ENCODE measurements at regions not wholly inside any gene's neighbourhood (a gene's known extent, or its start where the extent isn't known, plus 50 kb on each side); places are given as distances from the start of the nearest gene placed in this dataset.

GRCh38 chr4:119834906-119835612, 206.5 kb upstream of the PDE5A start:
- no peaks in the 10 kb centered on the region for H3K36me3 ChIP-seq (ENCODE audit: insufficient read depth, low read length)
- ATAC-seq (ENCODE audit: poor library complexity) (no peak), DNase-seq (no peak)
- CTCF ChIA-PET: no interaction called here
- intact Hi-C loops (cut with DNase I, micrococcal nuclease): no loop called here
- H3K4me1 ChIP-seq (ENCODE audit: insufficient read depth, low read length): no peaks in the 10 kb centered on the region
- POLR2A ChIA-PET: no interaction called here
- H3K27me3 ChIP-seq (ENCODE audit: control insufficient read depth in 1 of 2, insufficient read depth in 2 of 2, low read length in 2 of 2): no peaks in the 10 kb centered on the region
- Mint-ChIP-seq H3K9me3 (peaks cover 2% of the 10 kb centered on the region), H3K4me3 (no peak overlapping the region), H3K4me1 (ENCODE audit: low read depth) (no peaks in the 10 kb centered on the region), H3K27ac (no peak overlapping the region), H3K27me3 (no peaks in the 10 kb centered on the region), H3K36me3 (ENCODE audit: low read depth) (no peaks in the 10 kb centered on the region)
- no peaks in the 10 kb centered on the region for H3K9me3 ChIP-seq (ENCODE audit: control insufficient read depth in 1 of 2, insufficient read depth in 1 of 2, low read length in 2 of 2)
- H3K27ac ChIP-seq (ENCODE audit: low read depth in 1 of 2, low read length in 2 of 2): no peak overlapping the region
- H3K4me3 ChIP-seq (ENCODE audit: low read length): no peak overlapping the region
- no peak for TF ChIP-seq CTCF (IDR thresholded peaks at IDR 0.05)

GRCh38 chr4:119833611-119834010, 205.0 kb upstream of the PDE5A start:
- ChIA-PET CTCF (no interaction called here), POLR2A (no interaction called here)
- peaks cover 2% of the 10 kb centered on the region for H3K9me3 Mint-ChIP-seq
- no peak overlapping the region for H3K4me3 Mint-ChIP-seq
- no peaks in the 10 kb centered on the region for H3K36me3 Mint-ChIP-seq (ENCODE audit: low read depth)
- DNase-seq (no peak), ATAC-seq (ENCODE audit: poor library complexity) (no peak)
- no peaks in the 10 kb centered on the region for H3K4me1 Mint-ChIP-seq (ENCODE audit: low read depth)
- H3K27ac Mint-ChIP-seq: no peak overlapping the region
- H3K27ac ChIP-seq (ENCODE audit: low read depth in 1 of 2, low read length in 2 of 2): no peak overlapping the region
- H3K36me3 ChIP-seq (ENCODE audit: insufficient read depth, low read length): no peaks in the 10 kb centered on the region
- no peaks in the 10 kb centered on the region for H3K9me3 ChIP-seq (ENCODE audit: control insufficient read depth in 1 of 2, insufficient read depth in 1 of 2, low read length in 2 of 2)
- intact Hi-C loops (cut with DNase I, micrococcal nuclease): no loop called here
- TF ChIP-seq CTCF (IDR thresholded peaks at IDR 0.05): no peak
- no peaks in the 10 kb centered on the region for H3K27me3 ChIP-seq (ENCODE audit: control insufficient read depth in 1 of 2, insufficient read depth in 2 of 2, low read length in 2 of 2)
- H3K4me1 ChIP-seq (ENCODE audit: insufficient read depth, low read length): no peaks in the 10 kb centered on the region
- H3K4me3 ChIP-seq (ENCODE audit: low read length): no peak overlapping the region
- no peaks in the 10 kb centered on the region for H3K27me3 Mint-ChIP-seq

GRCh38 chr4:119832776-119833175, 204.2 kb upstream of the PDE5A start:
- Histone ChIP-seq H3K27me3 (ENCODE audit: control insufficient read depth in 1 of 2, insufficient read depth in 2 of 2, low read length in 2 of 2) (no peaks in the 10 kb centered on the region), H3K9me3 (ENCODE audit: control insufficient read depth in 1 of 2, insufficient read depth in 1 of 2, low read length in 2 of 2) (no peaks in the 10 kb centered on the region), H3K4me1 (ENCODE audit: insufficient read depth, low read length) (no peaks in the 10 kb centered on the region), H3K4me3 (ENCODE audit: low read length) (no peak overlapping the region), H3K36me3 (ENCODE audit: insufficient read depth, low read length) (no peaks in the 10 kb centered on the region), H3K27ac (ENCODE audit: low read depth in 1 of 2, low read length in 2 of 2) (no peak overlapping the region)
- H3K4me1 Mint-ChIP-seq (ENCODE audit: low read depth): no peaks in the 10 kb centered on the region
- H3K9me3 Mint-ChIP-seq: peaks cover 2% of the 10 kb centered on the region
- DNase-seq (no peak), ATAC-seq (ENCODE audit: poor library complexity) (no peak)
- no peaks in the 10 kb centered on the region for H3K36me3 Mint-ChIP-seq (ENCODE audit: low read depth)
- ChIA-PET POLR2A (no interaction called here), CTCF (no interaction called here)
- no peak for TF ChIP-seq CTCF (IDR thresholded peaks at IDR 0.05)
- intact Hi-C loops (cut with DNase I, micrococcal nuclease): no loop called here
- no peak overlapping the region for H3K4me3 Mint-ChIP-seq
- no peaks in the 10 kb centered on the region for H3K27me3 Mint-ChIP-seq
- H3K27ac Mint-ChIP-seq: no peak overlapping the region
